Activated gamma-delta T cell (primary cell): ENCODE measurements at regions not wholly inside any gene's neighbourhood (a gene's known extent, or its start where the extent isn't known, plus 50 kb on each side); places are given as distances from the start of the nearest gene placed in this dataset.

Experiments
- DNase-seq: peaks from one replicate; lab custom pipeline; 2025; lab: John Stamatoyannopoulos, UW

DNA sequence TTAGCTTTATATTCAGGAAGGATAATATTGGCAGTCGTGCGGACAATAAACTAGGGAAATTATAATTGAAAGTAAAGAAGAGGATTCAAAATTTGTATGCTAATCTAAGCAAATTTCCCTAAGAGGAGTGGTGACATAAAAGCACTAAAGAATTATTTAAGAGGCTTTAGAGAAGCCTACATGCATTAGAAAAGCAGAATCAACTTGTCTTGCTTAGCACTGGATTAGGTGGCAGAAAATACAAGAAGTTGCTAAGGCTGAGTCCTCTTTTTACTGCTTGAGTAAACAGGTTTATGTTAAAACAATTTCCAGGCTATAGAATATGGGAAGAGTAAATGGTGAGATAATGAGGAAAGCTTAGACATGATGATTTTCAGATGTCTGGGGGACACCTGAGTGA is 991.5 kb downstream of the PCDH18 start:
- no peak for DNase-seq

DNA sequence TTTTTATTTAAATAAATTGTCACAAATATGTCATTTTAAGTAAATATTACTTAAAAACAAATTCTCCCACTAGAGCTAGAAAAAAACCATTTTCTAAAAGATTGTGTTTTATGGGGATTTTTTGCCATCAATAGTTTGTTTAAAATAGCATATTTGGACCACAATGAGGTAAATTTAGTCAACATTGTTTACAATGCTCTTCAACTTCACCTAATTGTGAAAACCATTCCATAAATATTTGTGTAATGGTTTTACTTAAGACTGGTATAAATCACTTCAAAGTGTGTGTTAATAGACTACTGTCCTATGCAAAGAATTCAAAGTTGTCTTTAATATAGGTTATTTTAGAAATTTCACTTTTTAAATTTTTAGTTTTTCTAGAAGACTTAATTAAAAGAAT is 1004.2 kb downstream of the PCDH18 start:
- no peak for DNase-seq

GRCh38 chr4:136526517-136526916 is 1005.8 kb downstream of the PCDH18 start:
- DNase-seq = no peak

DNA sequence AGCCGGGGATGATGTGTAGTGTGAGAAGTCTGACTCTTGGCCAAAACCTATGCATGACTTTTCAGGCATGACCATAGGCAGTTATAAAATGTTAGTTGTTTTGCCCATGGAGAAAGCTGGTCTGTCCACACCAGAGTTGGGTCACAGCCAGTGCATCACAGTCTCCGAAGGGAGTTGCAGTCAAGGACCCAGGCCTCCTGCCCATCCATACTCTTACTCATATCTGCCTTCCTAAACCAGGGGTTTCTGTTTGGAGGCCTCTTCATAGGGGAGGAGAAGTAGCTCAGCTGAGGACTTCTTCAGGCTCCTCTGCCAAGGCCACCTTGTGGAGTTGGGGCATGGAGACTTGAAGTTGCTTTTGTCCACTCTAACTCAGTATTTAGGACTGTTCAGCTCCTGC is 1008.3 kb downstream of the PCDH18 start:
- no peak for DNase-seq

- no peak for DNase-seq
These were observed 1015.9 kb downstream of the PCDH18 start for GRCh38 chr4:136516371-136516770.

- no peak for DNase-seq
These were observed 1027.3 kb downstream of the PCDH18 start for GRCh38 chr4:136505020-136505419.

DNA sequence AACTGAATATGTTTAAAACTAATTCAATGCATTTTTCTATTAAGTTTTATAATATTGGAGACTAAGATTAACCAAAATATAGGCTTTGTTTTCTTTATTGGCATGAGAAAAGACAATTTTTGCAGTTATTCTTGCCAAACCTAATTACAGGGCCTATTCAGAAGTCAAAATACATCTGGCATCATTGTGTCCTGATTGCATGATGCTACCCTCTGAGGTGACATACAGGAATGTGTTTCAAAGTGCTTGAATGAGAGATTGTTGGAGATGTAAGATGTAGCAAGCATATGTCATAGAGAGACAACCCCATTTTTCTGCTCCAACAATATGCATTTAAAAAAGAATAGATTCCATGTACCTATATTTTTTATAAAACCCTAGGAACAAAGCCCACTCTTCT is 1036.4 kb downstream of the PCDH18 start:
- no peak for DNase-seq

DNA sequence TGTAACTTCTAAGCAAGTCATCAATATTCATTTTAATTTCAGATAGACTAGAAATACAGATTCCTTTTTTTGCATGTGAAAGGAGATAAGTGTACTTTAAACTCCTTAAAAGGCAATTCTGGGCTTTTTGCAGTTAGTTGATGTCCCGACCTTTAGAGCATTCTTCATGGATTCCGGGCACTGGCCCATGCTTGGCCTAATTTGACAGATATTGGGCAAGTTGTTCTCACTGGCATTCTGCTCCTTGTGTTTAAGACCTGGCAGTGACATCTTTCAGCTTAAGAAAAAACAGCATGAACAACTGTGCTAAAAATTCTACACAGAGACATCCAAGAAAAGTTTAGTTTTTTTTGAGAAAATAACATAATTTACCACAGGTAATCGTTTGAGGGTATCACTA is 1037.2 kb downstream of the PCDH18 start:
- no peak for DNase-seq

DNA sequence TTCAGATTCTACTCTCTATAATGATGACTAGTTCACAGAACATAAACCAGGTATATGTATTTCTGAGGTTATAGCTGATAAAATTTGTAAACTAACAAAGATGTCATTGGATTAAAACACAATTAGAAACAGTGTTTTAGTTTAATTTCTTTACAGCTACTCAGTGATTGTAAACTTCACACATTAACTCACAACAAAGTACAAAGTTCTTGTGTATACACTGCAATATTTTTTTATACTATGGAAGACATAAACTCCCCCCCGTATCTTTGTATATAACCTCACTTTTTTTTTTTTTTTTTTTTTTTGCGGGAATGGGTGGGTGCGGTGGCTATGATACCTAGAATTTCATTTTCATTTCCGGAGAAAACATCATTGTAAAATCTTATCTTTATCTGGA is 1043.2 kb downstream of the PCDH18 start:
- no peak for DNase-seq

DNA sequence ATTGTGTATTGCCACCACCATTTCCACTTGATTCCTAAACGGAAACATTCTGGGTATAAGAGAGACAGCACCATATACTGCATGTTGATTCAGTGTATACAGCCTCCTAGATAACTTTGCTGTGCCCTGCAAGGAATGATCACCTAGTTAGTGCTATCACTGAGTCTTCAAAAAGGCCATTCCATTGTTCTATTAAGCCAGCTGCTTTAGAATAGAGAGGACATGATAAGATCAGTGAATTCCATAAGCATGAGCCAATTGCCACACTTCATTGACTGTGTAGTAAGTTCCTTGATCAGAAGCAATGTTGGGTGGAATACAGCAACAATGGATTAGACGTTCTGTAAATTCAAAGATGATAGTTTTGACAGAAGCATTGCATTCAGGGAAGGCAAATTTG is 1047.3 kb downstream of the PCDH18 start:
- DNase-seq = no peak

GRCh38 chr4:136476753-136477152 is 1055.5 kb downstream of the PCDH18 start:
- DNase-seq = no peak

- DNase-seq = no peak
These were observed 1061.2 kb downstream of the PCDH18 start for GRCh38 chr4:136471051-136471450.

DNA sequence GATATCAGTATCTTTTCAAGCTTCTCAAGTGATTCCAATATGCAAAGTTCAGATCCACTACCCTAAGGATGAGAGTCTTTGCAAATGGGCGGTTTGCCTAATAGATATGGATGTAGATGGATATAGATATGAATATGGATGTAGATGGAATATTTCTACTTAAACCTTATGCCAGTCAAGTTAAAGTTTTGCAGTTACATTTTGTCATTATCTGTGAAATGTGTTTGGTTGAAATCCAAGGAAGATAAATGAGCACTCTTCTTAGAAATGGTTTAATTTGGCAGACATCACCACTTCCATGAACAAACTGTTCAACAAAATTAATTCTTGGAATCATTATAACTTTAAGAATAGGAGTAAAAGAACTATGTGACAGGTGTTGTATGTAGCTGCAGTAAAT is 1066.6 kb downstream of the PCDH18 start:
- DNase-seq = no peak

DNA sequence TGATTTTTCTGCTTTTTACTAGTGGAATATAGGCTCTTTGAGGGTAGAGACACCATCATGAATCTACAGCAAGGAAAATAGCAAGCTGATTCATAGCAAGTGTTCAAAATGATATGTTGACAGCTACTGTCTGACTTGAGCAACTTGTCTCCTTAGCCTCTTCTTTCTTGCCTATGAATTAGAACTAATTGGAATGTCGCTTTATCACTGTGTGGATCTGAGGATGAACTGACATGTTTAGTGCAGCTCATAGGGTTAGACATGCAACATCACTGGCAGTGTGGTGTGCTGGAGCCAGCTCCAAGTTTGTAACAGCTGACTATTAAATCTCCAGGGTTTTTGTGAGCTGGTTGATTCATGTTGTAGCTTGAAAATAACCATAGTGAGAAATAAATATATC is 1068.4 kb downstream of the PCDH18 start:
- no peak for DNase-seq

DNA sequence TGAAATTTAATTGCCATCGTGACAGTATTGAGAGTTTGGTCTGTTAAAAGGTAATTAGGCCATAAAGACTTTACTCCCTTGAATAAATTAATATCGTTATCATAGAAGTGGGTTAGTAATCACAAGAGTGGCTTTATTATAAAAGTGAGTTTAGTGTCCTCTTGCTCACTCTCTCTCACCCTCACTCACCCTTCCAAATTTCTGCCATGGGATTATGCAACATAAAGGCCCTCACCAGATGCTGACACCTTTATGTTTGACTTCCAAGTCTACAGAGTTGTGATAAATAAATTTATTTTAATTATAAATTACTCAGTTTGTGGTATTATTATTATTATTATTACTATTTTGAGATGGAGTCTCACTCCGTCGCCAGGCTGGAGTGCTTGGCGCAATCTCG is 1070.8 kb downstream of the PCDH18 start:
- no peak for DNase-seq

GRCh38 chr4:136458326-136458725 is 1074.0 kb downstream of the PCDH18 start:
- no peak for DNase-seq

- DNase-seq = no peak
These were observed 1074.7 kb downstream of the PCDH18 start for GRCh38 chr4:136457577-136457976.

- DNase-seq = no peak
These were observed 1075.3 kb downstream of the PCDH18 start for GRCh38 chr4:136457004-136457403.

GRCh38 chr4:136443006-136443405 is 1089.3 kb downstream of the PCDH18 start:
- DNase-seq = no peak

DNA sequence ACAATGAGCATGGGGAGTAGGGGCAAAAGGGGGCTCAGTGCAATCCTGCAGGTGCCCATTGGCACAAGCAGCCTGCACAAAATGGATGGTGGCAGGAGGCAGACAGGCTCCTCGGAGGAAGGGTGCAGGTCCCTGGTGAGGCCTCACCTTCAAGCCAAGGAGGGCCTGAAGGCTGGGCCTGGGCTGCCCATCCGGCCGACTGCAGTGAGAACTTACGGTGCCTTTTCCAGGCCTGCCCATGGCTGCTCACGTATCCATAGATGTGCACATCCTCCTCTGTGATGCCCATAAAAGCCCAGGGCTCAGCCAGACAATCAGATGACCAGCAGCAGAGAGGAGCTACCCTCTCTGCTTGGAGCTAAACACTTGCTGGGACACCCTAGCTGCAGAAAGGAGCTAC is 1089.8 kb downstream of the PCDH18 start:
- no peak for DNase-seq

DNA sequence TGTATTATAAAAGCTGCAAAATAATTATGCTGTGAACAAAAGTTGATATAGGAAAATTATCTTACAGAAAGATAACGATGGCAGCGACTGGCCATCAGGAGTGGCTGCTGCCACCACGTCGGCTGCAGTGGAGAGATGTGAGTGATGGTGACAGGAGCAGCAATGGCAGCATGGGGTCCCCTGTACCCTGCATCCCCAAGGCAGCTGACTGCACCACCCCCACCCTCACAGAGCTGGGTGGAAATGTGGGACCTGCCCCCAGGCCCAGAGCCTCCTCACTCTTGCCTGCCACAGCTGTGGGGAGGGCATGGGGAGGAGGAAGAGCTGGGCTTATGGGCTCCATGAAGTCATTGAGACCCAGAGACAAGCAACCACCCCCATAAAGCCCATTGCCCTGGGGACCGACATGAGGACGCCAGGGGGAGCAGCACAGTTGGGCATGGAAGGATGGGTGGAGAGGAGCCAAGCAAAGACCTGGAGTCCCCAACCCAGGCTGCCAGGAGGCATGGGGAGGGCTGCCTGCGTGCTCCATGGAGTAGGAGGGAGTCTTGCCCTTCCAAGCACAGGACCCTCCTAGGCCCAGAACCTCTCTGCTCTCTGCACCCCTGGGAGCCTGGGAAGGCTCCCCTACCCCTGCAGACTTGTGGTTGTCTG is 1090.5 kb downstream of the PCDH18 start:
- no peak for DNase-seq

- DNase-seq = no peak
These were observed 1093.6 kb downstream of the PCDH18 start for GRCh38 chr4:136438645-136439044.

DNA sequence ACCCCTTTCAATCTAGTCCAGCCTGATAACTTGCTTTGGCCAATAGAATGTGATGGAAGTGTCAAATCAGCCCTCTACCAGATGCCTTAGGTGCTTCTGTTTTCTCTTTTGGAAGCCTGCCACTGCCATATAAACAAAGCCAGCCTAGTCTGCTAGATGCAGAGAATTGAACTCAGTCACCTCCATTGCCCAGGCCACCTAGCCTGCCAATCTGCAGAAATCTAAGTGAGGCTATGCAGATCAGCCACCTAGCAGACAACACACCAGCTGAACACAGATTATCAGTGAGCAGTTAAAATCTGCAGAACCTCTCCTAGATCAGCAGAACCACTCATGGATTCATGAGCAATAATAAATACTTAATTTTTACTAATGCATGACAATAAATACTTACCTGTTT is 1108.2 kb downstream of the PCDH18 start:
- no peak for DNase-seq

DNA sequence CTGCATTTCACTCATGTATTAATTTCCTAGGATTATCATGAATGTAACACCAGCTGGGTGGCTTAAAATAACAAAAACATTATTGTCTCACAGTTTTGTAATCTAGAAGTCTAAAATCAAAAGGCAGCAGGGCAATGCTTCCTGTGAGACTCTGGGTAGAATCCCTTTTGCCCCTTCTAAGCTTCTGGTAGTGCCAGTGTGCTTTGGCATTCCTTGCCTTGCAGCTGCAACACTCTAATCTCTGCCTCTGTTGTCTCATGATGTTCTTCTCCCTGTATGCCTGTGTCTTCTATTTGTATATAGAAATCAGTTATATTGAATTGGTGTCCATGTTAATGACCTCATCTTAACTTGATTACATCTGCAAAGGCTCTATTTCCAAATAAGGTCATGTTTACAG is 1117.3 kb downstream of the PCDH18 start:
- DNase-seq = no peak

DNA sequence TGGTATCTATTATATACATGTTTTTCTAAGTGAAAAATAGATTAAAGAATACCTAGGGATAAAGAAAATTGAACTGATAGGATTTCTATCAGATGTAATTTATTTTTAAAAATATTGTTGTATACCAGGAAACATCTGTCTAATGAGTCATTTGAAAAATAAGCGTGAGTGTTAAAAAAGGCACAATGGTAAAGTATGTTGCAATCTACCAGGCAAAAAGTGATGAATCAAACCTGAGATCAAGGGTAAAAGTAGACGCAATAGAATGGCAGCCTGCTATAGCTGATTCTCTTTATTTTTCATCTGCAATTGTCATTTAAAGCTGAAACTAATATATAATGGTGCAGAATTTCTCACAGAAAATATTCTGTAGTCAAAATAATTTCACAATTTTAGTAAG is 1119.6 kb downstream of the PCDH18 start:
- no peak for DNase-seq
